Spleen (tissue), 7 donors: ENCODE measurements at regions not wholly inside any gene's neighbourhood (a gene's known extent, or its start where the extent isn't known, plus 50 kb on each side); places are given as distances from the start of the nearest gene placed in this dataset.
"Not testable (repeated sequence)": the region's sequence is repeated elsewhere in the genome, so short reads cannot be mapped to it uniquely, and the experiment has no call there.

ENCODE experiments used
- POLR2A ChIP-seq, 3 donors: fragments of 450-650 bp; IDR thresholded peaks; one replicate each; pipeline ENCODE4 v1.5.1; 2017; ENCODE audit warnings: antibody characterized with exemption in 3 of 3, mild to moderate bottlenecking in 1 of 3
- POLR2AphosphoS5 ChIP-seq, 3 donors: sonication (generic); formaldehyde crosslinking; IDR thresholded peaks; one replicate each; pipeline ENCODE4 v1.5.1; 2017; ENCODE audit warnings: antibody characterized with exemption in 3 of 3
- TF ChIP-seq, protein P1 (sequence below), 11 experiments: fragments of 200-600 bp in 7 of 11; fragments of 450-650 bp in 4 of 11; sonication (generic) in 4 of 11; IDR thresholded peaks in 8 of 11; conservative IDR thresholded peaks in 3 of 11; 1 replicate in 7 of 11; 2 replicates in 4 of 11; pipeline versions ENCODE4 v1.4.0 to v1.8.0; 2016 to 2021; ENCODE audit warnings: antibody characterized with exemption in 11 of 11, inconsistent platforms in 4 of 11, mild to moderate bottlenecking in 1 of 11
- donor health status: DM: no; HTN: no; CAD: no; lungs with moderate emphysema.
- donor health status: DM: no; HTN: no; CAD: no.
- donor health status: DM: no; HTN: no; CAD: no.

DNA sequence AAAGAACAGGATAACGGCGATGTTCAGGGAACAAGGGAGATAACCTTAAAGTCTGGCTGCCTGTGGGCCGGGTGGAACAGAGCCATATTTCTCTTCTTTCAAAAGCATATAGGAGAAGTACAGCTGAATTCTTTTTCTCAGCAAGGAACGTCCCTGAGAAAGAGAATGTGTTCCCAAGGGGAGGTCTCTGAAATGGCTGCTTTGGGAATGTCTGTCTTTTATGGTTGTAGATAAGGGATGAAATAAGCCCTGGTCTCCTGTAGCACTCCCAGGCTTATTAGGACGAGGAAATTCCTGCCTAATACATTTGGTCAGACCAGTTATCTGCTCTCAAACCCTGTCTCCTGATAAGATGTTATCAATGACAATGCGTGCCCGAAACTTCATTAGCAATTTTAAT is 490.5 kb downstream of the DMAC1 start:
- TF ChIP-seq, protein P1, sequence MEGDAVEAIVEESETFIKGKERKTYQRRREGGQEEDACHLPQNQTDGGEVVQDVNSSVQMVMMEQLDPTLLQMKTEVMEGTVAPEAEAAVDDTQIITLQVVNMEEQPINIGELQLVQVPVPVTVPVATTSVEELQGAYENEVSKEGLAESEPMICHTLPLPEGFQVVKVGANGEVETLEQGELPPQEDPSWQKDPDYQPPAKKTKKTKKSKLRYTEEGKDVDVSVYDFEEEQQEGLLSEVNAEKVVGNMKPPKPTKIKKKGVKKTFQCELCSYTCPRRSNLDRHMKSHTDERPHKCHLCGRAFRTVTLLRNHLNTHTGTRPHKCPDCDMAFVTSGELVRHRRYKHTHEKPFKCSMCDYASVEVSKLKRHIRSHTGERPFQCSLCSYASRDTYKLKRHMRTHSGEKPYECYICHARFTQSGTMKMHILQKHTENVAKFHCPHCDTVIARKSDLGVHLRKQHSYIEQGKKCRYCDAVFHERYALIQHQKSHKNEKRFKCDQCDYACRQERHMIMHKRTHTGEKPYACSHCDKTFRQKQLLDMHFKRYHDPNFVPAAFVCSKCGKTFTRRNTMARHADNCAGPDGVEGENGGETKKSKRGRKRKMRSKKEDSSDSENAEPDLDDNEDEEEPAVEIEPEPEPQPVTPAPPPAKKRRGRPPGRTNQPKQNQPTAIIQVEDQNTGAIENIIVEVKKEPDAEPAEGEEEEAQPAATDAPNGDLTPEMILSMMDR (IDR thresholded peaks at IDR 0.05 in 8 of 11, conservative IDR thresholded peaks at IDR 0.05 in 3 of 11): not testable (repeated sequence)
- not testable (repeated sequence) for TF ChIP-seq POLR2A, POLR2AphosphoS5 (IDR thresholded peaks at IDR 0.05)
